Inferior parietal cortex (tissue), 1 donor: ENCODE measurements at regions not wholly inside any gene's neighbourhood (a gene's known extent, or its start where the extent isn't known, plus 50 kb on each side); places are given as distances from the start of the nearest gene placed in this dataset.
"Not testable (repeated sequence)": the region's sequence is repeated elsewhere in the genome, so short reads cannot be mapped to it uniquely, and the experiment has no call there.

ENCODE experiments used
- DNase-seq: peaks from one replicate; pipeline ENCODE4 v3.0.0-alpha.2; 2016; ENCODE audit errors: extremely low spot score

GRCh38 chr2:167752734-167753133 lies 494.7 kb downstream of the STK39 start:
- no peak for DNase-seq

GRCh38 chr2:167750675-167751074 lies 496.7 kb downstream of the STK39 start:
- DNase-seq: no peak

DNA sequence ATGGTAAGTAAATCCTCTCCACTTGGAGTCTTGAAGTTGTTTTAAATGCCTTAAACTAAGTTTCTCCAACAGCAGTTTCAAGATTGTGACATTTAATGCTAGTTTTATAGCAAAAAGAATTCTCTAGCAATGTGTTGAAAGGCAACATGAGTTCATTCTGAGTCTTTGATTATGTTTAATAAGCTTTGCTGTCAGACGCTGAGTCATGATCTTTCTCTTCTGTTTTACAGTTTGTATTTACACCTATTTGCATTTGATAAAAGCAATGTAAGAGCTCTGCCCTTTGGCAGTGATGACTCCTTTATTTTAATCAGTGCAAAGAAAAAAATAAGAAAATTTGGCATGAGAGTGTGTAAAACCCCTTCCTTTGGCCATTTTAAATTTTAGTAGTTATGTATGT lies 497.7 kb downstream of the STK39 start:
- DNase-seq: no peak

GRCh38 chr2:167749016-167749415 lies 498.4 kb downstream of the STK39 start:
- no peak for DNase-seq

GRCh38 chr2:167748536-167748935 lies 498.9 kb downstream of the STK39 start:
- no peak for DNase-seq

GRCh38 chr2:167745667-167746066 lies 501.7 kb downstream of the STK39 start:
- DNase-seq: no peak

DNA sequence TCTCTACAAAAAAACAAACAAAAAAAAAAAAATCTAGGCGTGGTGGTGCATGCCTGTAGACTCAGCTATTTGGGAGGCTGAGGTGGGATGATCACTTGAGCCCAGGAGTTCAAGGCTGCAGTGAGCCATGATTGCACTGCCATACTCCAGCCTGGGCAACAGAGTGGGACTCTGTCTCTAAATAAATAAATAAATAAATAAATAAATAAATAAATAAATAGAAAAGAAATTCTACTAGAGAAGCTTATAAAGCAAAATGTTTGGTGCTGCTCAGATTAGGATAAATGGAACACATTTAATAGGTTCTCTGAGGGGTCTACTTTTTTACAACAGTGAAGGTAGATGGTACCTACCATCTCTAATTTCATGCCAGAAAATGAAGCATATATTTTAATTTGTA lies 507.5 kb downstream of the STK39 start:
- DNase-seq: not testable (repeated sequence)

DNA sequence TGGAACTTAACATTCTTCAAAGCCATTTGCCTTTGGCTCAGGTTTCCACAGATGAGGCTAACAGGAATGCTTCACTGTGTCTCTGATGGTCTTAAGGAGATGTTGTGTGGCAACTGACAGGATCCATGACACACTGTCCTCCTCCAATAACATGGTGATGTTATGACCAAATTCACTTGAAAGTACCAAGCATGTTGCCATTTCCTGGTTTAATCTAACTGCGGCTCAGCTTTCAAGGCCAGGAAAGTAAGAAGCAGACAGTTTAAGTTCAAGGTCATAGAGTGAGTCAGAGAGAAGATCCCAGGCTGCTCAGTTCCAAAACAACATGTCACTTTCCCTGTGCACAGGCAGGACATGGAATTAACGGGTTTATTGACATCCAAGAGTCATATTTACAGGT lies 513.6 kb downstream of the STK39 start:
- DNase-seq: no peak

- no peak for DNase-seq
These were observed 515.1 kb downstream of the STK39 start for GRCh38 chr2:167732326-167732725.

DNA sequence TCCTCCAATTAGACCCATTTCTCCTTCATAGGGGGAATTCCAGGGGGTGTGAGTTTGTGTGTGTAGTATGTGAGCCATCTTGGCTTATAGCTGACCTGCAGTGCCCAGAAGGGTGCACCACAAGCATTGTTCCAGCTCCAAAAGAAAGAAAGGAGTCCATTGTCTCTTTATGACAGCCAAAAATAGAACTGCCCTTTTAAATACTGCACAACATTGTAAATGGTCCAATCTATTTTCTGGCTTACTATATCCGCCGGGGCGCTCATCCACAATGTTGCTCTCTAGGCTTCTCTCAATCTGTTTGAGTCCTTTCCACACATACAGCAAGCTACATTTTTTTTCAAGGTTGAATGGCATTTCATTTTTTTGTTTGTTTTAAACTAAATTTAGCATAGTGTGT lies 517.5 kb downstream of the STK39 start:
- no peak for DNase-seq

- DNase-seq: no peak
These were observed 520.6 kb downstream of the STK39 start for GRCh38 chr2:167726788-167727187.

- DNase-seq: no peak
These were observed 525.8 kb downstream of the STK39 start for GRCh38 chr2:167721593-167721992.

DNA sequence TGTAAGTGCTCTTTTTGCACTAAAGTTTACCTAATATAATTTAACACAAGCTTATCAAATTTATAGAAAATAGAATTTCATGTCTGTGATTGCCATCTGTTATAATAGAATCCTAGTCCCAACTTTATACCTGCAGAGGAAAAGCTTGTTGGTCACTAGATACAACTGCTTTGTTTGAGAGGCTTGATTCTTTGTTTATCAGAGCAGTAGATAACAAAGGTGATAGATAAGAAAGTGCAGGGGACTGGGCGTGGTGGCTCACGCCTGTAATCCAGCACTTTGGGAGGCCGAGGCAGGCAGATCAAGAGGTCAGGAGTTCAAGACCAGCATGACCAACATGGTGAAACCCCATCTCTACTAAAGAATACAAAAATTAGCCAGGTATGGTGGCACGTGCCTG lies 528.0 kb downstream of the STK39 start:
- no peak for DNase-seq

DNA sequence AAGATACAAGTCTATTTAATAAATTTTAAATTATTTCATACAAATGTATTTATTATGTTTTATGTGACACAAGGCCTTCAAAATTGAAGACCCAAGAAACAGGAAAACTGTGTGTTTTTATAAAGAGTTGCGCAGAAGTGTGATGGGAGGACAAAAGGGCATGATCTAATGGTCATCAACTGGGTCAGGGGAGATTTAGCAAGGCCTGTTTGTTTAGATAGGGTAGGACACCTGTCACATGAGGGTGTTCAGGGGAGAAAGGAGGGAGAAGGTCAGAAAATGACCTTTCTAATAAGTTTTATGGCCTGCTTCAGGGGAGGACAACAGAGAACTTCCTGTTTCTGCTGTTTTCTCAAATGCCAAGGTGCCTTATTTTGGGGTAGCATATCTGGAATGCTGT lies 528.8 kb downstream of the STK39 start:
- no peak for DNase-seq

GRCh38 chr2:167715932-167716331 lies 531.5 kb downstream of the STK39 start:
- no peak for DNase-seq

- DNase-seq: not testable (repeated sequence)
These were observed 531.9 kb downstream of the STK39 start for GRCh38 chr2:167715498-167715897.

DNA sequence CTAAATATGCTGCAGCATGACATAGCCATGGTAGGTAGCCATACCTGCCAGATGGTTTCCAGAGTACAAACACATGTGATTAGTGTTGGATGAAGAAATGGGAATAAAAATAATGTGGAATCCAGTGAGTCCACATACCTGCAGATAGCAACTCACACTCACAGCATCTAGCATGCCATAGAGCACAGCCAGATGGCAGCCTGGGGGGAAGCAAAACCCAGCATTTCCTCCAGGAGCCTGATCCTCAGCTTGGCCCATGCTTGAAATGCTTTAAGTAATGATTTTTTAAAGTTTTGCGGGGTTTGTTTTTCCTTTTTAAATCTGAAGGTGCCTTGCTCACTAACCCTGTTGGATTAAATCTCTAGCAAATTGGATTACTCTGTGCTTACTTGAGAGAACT lies 535.1 kb downstream of the STK39 start:
- no peak for DNase-seq

DNA sequence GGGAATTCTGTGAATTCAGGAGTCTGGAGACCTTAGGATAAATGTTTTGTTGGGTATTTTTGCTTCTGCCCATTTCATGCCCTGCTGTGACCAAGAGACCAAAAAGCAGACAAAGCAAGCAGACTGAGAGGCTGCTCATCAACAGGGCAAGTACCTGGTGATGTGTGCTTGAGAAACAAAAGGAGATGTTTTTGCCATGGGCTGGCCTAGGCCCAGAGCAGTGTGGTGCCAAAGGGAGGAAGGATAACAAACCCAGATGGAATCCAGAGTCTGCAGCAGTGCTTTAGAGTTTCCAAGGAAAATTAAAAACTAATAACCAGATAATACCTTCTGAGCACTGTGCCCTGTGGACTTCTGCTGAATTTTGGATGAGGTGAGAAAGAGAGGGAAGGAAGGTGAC lies 538.4 kb downstream of the STK39 start:
- no peak for DNase-seq

DNA sequence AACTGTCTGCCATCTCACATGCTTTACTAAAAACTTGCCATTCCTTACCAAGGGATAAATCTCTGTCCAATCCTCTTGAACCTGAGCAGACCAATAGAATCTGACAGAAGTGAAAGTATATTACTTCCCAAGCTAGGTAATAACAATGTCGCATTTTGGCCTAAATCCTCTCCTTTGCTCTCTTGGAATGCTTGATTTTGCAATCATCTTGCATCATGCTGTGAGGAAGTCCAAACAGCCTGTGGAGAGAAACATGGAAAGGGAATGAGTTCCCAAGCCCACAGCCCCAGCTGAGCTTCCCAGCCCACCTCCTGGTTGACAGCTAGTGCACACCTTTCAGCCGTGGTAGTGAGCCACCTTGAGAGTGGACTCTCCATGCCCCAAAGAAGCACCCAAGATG lies 540.6 kb downstream of the STK39 start:
- no peak for DNase-seq

GRCh38 chr2:167703441-167703840 lies 544.0 kb downstream of the STK39 start:
- DNase-seq: no peak

DNA sequence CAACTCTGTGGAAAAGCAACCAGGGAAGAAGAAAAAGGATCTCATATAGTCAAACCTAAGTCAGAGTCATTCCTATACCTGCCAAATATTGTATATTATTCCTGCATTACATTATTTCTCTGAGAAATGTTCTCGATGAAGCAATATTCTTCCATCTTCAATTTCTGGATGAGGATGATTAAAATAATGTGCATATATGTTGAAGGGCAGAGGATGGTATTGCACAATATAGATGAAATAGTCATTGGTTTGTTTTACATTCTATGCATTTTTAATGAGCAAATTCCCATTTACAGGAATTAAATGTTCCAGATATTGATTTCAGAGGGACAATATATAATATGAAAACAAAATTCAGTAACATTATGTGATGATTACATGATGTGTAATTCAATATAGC lies 545.2 kb downstream of the STK39 start:
- DNase-seq: no peak

GRCh38 chr2:167701651-167702050 lies 545.7 kb downstream of the STK39 start:
- no peak for DNase-seq

DNA sequence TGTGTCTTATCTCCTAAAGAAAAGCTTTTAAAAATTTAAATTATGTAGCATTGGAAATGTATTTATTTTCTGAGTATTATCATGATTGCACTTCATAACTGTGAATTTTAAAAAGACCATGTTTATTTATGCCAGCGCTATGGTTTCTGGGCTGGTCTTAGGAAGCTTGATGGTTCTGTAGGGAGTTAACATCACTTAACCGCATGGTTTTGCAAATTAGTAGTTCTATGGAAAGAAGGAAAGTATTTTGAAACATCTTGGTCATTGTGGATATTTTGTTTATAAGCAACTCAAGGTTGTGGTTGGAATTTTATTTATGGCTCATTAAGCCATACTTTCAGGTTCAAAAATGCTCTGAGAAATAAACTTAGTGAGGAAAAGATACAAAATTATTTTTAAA lies 549.4 kb downstream of the STK39 start:
- DNase-seq: no peak

DNA sequence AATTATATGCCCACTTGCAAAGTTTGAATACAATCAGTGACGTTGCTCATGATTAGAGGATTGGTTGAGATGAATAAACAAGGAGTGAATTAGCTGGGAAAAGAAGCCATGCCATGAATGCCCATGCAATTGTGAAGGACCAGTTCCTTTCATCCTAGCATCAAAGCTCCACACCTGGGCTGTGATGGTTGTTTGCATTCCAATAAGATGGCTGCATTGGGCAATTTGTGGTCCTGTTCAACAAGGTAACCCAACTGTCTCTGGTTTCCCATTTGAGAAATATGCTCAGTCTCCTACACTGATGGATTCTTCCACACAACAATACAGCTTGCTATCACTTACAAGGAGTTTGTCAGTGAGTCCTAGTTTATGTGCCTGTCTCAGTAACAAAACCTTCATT lies 550.2 kb downstream of the STK39 start:
- DNase-seq: no peak

DNA sequence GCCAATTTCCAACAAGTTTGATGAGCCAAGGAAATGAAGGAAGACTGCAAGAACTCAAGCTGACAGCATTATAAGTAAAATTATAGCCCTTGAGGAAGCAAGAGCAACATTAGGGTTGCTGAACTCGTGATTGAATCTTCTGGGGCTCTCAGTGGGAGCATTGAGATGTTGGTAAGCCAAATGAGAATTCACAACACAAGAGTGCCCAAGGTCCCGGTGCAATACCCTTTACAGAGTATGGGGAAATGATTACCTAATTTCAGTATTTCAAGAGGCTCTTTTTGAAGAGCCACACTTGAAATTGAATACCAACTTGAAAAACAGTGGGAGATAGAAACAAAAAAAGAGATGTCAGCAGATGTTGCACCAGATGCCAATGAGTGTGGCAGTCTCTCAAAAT lies 554.5 kb downstream of the STK39 start:
- no peak for DNase-seq
